ENCODE measurements at regions not wholly inside any gene's neighbourhood (a gene's known extent, or its start where the extent isn't known, plus 50 kb on each side); places are given as distances from the start of the nearest gene placed in this dataset.

- H3K9ac ChIP-seq (ENCODE audit: low read length): no peak overlapping the region
- H2BK120ac ChIP-seq (ENCODE audit: low read depth, low read length): no peak overlapping the region
- H3K79me1 ChIP-seq (replicated peaks; ENCODE audit: low read length, poor library complexity, severe bottlenecking): no peaks in the 10 kb centered on the region
- H3K4ac ChIP-seq (ENCODE audit: low read depth in 1 of 2, low read length in 2 of 2): no peak overlapping the region
- 67% methylated on average over 2 of the region's 2 CpGs for WGBS
- no peak overlapping the region for H3K4me3 ChIP-seq (ENCODE audit: insufficient read depth in 1 of 2, low read depth in 1 of 2, low read length in 2 of 2)
- H2AK5ac ChIP-seq (ENCODE audit: low read length, severe bottlenecking): no peak overlapping the region
- H4K8ac ChIP-seq (ENCODE audit: low read length): no peak overlapping the region
- no peak for DNase-seq
- no peaks in the 10 kb centered on the region for H3K36me3 ChIP-seq (ENCODE audit: control insufficient read depth in 1 of 2, insufficient read depth in 2 of 2, low read depth in 1 of 2, low read length in 2 of 2)
- no peaks in the 10 kb centered on the region for H3K9me3 ChIP-seq (ENCODE audit: control insufficient read depth, low read length)
- no peak overlapping the region for H2BK15ac ChIP-seq (ENCODE audit: low read depth, poor library complexity, severe bottlenecking)
- no peak overlapping the region for H2BK5ac ChIP-seq (ENCODE audit: low read depth, low read length, poor library complexity, severe bottlenecking)
- no peak overlapping the region for H3K27ac ChIP-seq (ENCODE audit: low read length, poor library complexity, severe bottlenecking)
- H4K91ac ChIP-seq (ENCODE audit: low read length): no peak overlapping the region
- H2BK12ac ChIP-seq (ENCODE audit: low read length in 2 of 2): no peak overlapping the region
- no peak overlapping the region for H3K18ac ChIP-seq (ENCODE audit: low read depth in 1 of 2, low read length in 2 of 2)
- H3K27me3 ChIP-seq (ENCODE audit: control insufficient read depth in 1 of 2, insufficient read depth in 1 of 2, low read length in 2 of 2): no peaks in the 10 kb centered on the region
- H3K14ac ChIP-seq (ENCODE audit: low read length in 2 of 2): no peak overlapping the region
- no peak overlapping the region for H3K23ac ChIP-seq (ENCODE audit: low read length in 2 of 2)
- H3K4me2 ChIP-seq (ENCODE audit: low read length, poor library complexity, severe bottlenecking): no peak overlapping the region
- peaks cover 2% of the 10 kb centered on the region for H3K4me1 ChIP-seq (ENCODE audit: control insufficient read depth, insufficient read depth, low read depth, low read length)
- no peak overlapping the region for H2AFZ ChIP-seq (ENCODE audit: low read depth, low read length)
Observed at GRCh38 chr2:192578780-192579179, 384.0 kb upstream of the TMEFF2 start.

GRCh38 chr2:192577706-192578105, 383.0 kb upstream of the TMEFF2 start:
- Histone ChIP-seq H3K18ac (ENCODE audit: low read depth in 1 of 2, low read length in 2 of 2) (no peak overlapping the region), H3K4ac (ENCODE audit: low read depth in 1 of 2, low read length in 2 of 2) (no peak overlapping the region), H2BK5ac (ENCODE audit: low read depth, low read length, poor library complexity, severe bottlenecking) (no peak overlapping the region), H3K27me3 (ENCODE audit: control insufficient read depth in 1 of 2, insufficient read depth in 1 of 2, low read length in 2 of 2) (no peaks in the 10 kb centered on the region), H3K9ac (ENCODE audit: low read length) (no peak overlapping the region), H3K4me3 (ENCODE audit: insufficient read depth in 1 of 2, low read depth in 1 of 2, low read length in 2 of 2) (no peak overlapping the region), H4K8ac (ENCODE audit: low read length) (no peak overlapping the region), H2BK12ac (ENCODE audit: low read length in 2 of 2) (no peak overlapping the region), H3K9me3 (ENCODE audit: control insufficient read depth, low read length) (no peaks in the 10 kb centered on the region), H2BK120ac (ENCODE audit: low read depth, low read length) (no peak overlapping the region), H3K36me3 (ENCODE audit: control insufficient read depth in 1 of 2, insufficient read depth in 2 of 2, low read depth in 1 of 2, low read length in 2 of 2) (no peaks in the 10 kb centered on the region), H3K4me1 (ENCODE audit: control insufficient read depth, insufficient read depth, low read depth, low read length) (peaks cover 2% of the 10 kb centered on the region), H3K27ac (ENCODE audit: low read length, poor library complexity, severe bottlenecking) (no peak overlapping the region), H3K14ac (ENCODE audit: low read length in 2 of 2) (no peak overlapping the region), H2AFZ (ENCODE audit: low read depth, low read length) (no peak overlapping the region), H2AK5ac (ENCODE audit: low read length, severe bottlenecking) (no peak overlapping the region), H4K91ac (ENCODE audit: low read length) (no peak overlapping the region), H3K23ac (ENCODE audit: low read length in 2 of 2) (no peak overlapping the region), H3K4me2 (ENCODE audit: low read length, poor library complexity, severe bottlenecking) (no peak overlapping the region), H3K79me1 (replicated peaks; ENCODE audit: low read length, poor library complexity, severe bottlenecking) (no peaks in the 10 kb centered on the region), H2BK15ac (ENCODE audit: low read depth, poor library complexity, severe bottlenecking) (no peak overlapping the region)
- no peak for DNase-seq

GRCh38 chr2:192574552-192574951, 379.8 kb upstream of the TMEFF2 start:
- 97% methylated on average over 2 of the region's 2 CpGs for WGBS
- no peak overlapping the region for H2BK12ac ChIP-seq (ENCODE audit: low read length in 2 of 2)
- no peak overlapping the region for H4K8ac ChIP-seq (ENCODE audit: low read length)
- no peak overlapping the region for H2BK5ac ChIP-seq (ENCODE audit: low read depth, low read length, poor library complexity, severe bottlenecking)
- H3K18ac ChIP-seq (ENCODE audit: low read depth in 1 of 2, low read length in 2 of 2): no peak overlapping the region
- no peak overlapping the region for H3K27ac ChIP-seq (ENCODE audit: low read length, poor library complexity, severe bottlenecking)
- no peak overlapping the region for H3K14ac ChIP-seq (ENCODE audit: low read length in 2 of 2)
- no peak overlapping the region for H3K9ac ChIP-seq (ENCODE audit: low read length)
- H3K4me2 ChIP-seq (ENCODE audit: low read length, poor library complexity, severe bottlenecking): no peak overlapping the region
- no peak overlapping the region for H3K23ac ChIP-seq (ENCODE audit: low read length in 2 of 2)
- H3K4me1 ChIP-seq (ENCODE audit: control insufficient read depth, insufficient read depth, low read depth, low read length): no peaks in the 10 kb centered on the region
- H2AK5ac ChIP-seq (ENCODE audit: low read length, severe bottlenecking): no peak overlapping the region
- no peak overlapping the region for H2BK120ac ChIP-seq (ENCODE audit: low read depth, low read length)
- H4K91ac ChIP-seq (ENCODE audit: low read length): no peak overlapping the region
- no peaks in the 10 kb centered on the region for H3K36me3 ChIP-seq (ENCODE audit: control insufficient read depth in 1 of 2, insufficient read depth in 2 of 2, low read depth in 1 of 2, low read length in 2 of 2)
- H3K79me1 ChIP-seq (replicated peaks; ENCODE audit: low read length, poor library complexity, severe bottlenecking): no peaks in the 10 kb centered on the region
- H2BK15ac ChIP-seq (ENCODE audit: low read depth, poor library complexity, severe bottlenecking): no peak overlapping the region
- H3K4me3 ChIP-seq (ENCODE audit: insufficient read depth in 1 of 2, low read depth in 1 of 2, low read length in 2 of 2): no peak overlapping the region
- H3K27me3 ChIP-seq (ENCODE audit: control insufficient read depth in 1 of 2, insufficient read depth in 1 of 2, low read length in 2 of 2): no peaks in the 10 kb centered on the region
- H3K9me3 ChIP-seq (ENCODE audit: control insufficient read depth, low read length): no peaks in the 10 kb centered on the region
- no peak overlapping the region for H3K4ac ChIP-seq (ENCODE audit: low read depth in 1 of 2, low read length in 2 of 2)
- H2AFZ ChIP-seq (ENCODE audit: low read depth, low read length): no peak overlapping the region
- no peak for DNase-seq

GRCh38 chr2:192571636-192572035, 376.9 kb upstream of the TMEFF2 start:
- 76% methylated on average over 2 of the region's 2 CpGs for WGBS
- no peak for DNase-seq
- H2BK15ac ChIP-seq (ENCODE audit: low read depth, poor library complexity, severe bottlenecking): no peak overlapping the region
- no peak overlapping the region for H2BK120ac ChIP-seq (ENCODE audit: low read depth, low read length)
- H3K23ac ChIP-seq (ENCODE audit: low read length in 2 of 2): no peak overlapping the region
- no peaks in the 10 kb centered on the region for H3K27me3 ChIP-seq (ENCODE audit: control insufficient read depth in 1 of 2, insufficient read depth in 1 of 2, low read length in 2 of 2)
- H2AFZ ChIP-seq (ENCODE audit: low read depth, low read length): no peak overlapping the region
- H3K4ac ChIP-seq (ENCODE audit: low read depth in 1 of 2, low read length in 2 of 2): no peak overlapping the region
- H3K9me3 ChIP-seq (ENCODE audit: control insufficient read depth, low read length): no peaks in the 10 kb centered on the region
- no peak overlapping the region for H3K18ac ChIP-seq (ENCODE audit: low read depth in 1 of 2, low read length in 2 of 2)
- no peak overlapping the region for H3K4me3 ChIP-seq (ENCODE audit: insufficient read depth in 1 of 2, low read depth in 1 of 2, low read length in 2 of 2)
- no peak overlapping the region for H3K9ac ChIP-seq (ENCODE audit: low read length)
- H2BK5ac ChIP-seq (ENCODE audit: low read depth, low read length, poor library complexity, severe bottlenecking): no peak overlapping the region
- H4K91ac ChIP-seq (ENCODE audit: low read length): no peak overlapping the region
- H3K4me2 ChIP-seq (ENCODE audit: low read length, poor library complexity, severe bottlenecking): no peak overlapping the region
- H4K8ac ChIP-seq (ENCODE audit: low read length): no peak overlapping the region
- H3K36me3 ChIP-seq (ENCODE audit: control insufficient read depth in 1 of 2, insufficient read depth in 2 of 2, low read depth in 1 of 2, low read length in 2 of 2): no peaks in the 10 kb centered on the region
- no peaks in the 10 kb centered on the region for H3K4me1 ChIP-seq (ENCODE audit: control insufficient read depth, insufficient read depth, low read depth, low read length)
- no peak overlapping the region for H3K14ac ChIP-seq (ENCODE audit: low read length in 2 of 2)
- no peak overlapping the region for H3K27ac ChIP-seq (ENCODE audit: low read length, poor library complexity, severe bottlenecking)
- no peaks in the 10 kb centered on the region for H3K79me1 ChIP-seq (replicated peaks; ENCODE audit: low read length, poor library complexity, severe bottlenecking)
- no peak overlapping the region for H2BK12ac ChIP-seq (ENCODE audit: low read length in 2 of 2)
- no peak overlapping the region for H2AK5ac ChIP-seq (ENCODE audit: low read length, severe bottlenecking)
